CD4-positive, alpha-beta T cell treated with Interferon gamma for 1 hour (primary cell): ENCODE measurements at regions not wholly inside any gene's neighbourhood (a gene's known extent, or its start where the extent isn't known, plus 50 kb on each side); places are given as distances from the start of the nearest gene placed in this dataset.
"Not testable (repeated sequence)": the region's sequence is repeated elsewhere in the genome, so short reads cannot be mapped to it uniquely, and the experiment has no call there.

Experiments used
- DNase-seq: peaks from one replicate; pipeline ENCODE4 v3.0.0-alpha.2; 2020

DNA sequence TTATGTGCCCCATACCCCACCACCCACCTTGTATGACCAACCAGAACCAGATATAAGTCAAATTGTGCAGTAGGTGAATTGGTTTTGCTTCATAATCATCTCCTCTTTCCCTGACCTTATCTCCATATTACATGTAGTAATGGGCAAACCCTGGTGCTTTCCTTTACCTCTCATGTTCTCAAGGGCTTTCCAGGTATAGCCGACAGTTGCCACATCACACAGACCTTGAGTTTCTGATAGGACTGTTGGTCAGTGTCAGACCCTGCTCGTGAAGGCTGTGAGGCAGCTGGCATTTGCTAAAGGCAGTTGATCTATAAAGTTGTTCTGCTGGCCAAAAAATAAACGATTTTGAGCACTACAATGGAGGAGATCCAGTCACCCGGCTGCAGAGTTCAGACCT, 145.9 kb downstream of the ALX1 start:
- no peak for DNase-seq

DNA sequence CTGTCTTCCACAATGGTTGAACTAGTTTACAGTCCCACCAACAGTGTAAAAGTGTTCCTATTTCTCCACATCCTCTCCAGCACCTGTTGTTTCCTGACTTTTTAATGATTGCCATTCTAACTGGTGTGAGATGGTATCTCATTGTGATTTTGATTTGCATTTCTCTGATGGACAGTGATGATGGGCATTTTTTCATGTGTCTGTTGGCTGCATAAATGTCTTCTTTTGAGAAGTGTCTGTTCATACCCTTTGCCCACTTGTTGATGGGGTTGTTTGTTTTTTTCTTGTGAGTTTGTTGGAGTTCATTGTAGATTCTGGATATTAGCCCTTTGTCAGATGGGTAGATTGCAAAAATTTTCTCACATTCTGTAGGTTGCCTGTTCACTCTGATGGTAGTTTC, 153.1 kb downstream of the ALX1 start:
- not testable (repeated sequence) for DNase-seq

DNA sequence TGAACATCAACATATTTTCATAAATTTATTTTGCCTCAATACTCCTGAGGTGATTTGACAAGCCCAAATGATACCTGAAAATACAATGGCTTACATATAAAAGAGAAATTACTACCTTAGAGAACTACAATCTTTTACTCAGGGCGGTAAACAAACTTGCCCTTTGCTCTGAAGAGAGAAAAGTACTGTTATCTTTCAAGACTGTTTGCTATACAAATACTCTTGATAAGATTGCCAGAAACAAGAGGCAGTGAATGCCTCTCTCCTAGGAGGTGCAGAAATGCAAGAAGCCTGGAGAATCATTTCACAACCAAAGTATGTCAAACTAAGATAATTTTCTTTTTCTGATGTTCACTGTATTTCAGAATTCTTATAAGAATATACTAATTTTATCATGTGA, 160.3 kb downstream of the ALX1 start:
- no peak for DNase-seq

- DNase-seq = no peak
Measured at GRCh38 chr12:85441025-85441424, 161.0 kb downstream of the ALX1 start.

DNA sequence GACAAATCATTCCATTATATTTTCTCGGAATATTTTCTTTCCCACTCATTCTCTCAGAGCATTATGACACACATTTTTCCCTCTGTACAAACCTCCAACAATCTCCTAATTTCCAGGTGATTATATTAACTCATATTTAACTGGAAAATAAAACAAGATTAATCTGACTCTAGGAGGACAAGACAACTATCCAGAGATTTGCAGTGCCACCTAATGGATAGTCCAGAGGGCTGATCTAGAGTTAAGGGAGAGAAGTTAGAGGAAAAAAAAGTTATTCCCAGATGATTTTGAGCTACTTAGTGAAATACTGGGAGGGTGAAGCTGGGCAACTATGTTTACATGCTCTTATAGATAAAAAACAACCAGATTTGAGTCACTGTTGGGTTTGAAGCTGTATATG, 161.7 kb downstream of the ALX1 start:
- no peak for DNase-seq

DNA sequence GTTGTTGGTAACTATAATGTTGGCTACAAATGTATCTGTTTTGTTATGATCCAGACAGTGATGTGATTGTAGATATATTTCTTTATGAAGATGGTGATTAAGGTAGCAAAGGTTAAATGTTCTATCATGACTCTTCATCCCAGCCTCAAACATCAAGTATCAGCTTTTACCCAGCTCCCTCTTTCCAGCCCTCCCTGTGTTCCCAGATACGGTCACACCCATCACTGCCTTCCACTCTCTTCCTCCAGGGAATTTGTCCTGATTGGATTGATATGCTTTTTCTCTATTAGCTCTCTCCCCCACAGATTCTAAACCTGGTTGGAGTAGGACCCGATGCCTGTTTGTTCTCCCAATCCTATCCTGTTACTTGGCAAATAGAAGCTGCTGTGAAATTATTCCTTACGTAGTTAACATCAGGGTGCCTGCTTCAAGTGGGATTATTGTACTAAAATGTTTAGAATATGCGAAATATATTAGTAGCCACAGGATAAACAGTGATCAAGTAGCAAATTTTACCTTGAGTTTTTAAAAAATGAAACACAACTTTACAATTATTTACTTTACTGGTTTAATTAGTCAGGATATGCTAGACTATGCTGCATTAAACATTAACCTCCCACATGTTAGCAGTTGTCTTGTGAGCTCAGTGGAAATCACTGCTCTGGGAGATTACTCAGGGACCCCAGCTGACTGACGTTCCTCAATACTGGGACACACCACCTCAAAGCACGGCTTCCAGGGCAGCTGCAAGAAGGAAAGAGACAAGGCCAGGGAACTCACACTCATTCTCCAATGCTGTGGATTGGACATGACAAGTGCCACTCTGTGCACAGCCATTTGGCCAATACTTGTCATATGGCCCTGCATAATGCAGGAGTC, 165.3 kb downstream of the ALX1 start:
- no peak for DNase-seq

DNA sequence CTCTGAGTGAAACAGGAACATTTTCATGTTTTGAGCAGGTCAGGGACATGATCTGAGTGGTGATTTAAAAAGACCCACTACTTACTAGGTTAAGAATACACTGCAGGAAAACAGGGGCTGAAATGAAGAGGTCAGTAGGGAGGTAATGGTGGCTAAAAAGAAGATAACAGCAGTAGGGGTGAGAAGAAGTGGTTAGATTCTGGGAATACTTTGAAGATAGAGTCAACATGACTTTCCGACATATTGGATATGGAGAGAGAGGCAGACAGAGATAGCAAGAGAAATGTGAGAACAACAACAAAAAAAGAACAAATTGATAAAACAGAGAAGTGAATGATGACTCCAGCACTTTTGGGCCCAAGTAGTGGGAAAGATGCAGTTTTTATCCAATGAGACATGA, 168.0 kb downstream of the ALX1 start:
- DNase-seq = no peak

GRCh38 chr12:85448548-85449139, 168.6 kb downstream of the ALX1 start:
- DNase-seq = no peak

- DNase-seq = no peak
Measured at GRCh38 chr12:85457016-85457415, 177.0 kb downstream of the ALX1 start.

GRCh38 chr12:85461127-85461526, 181.1 kb downstream of the ALX1 start:
- DNase-seq = no peak

DNA sequence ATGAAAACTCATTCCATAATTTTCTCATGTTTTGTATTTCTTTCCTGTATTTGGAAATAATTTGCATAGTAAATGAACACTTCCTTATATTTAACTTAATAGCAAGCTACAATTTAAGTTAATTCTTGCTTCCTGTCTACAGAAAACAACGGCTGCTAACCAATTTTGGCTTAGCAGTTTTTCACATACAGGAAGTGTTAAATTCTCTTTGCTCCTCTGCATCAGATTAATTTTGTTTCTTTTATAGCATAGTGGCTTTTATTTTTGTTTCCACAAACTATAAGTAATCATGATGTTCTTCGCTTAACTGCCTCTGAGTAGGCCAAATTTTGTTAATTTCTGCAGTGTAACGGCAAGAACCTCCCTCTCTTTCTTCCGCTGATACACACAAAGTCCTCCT, 182.9 kb downstream of the ALX1 start:
- DNase-seq = no peak

- DNase-seq = no peak
Measured at GRCh38 chr12:85466890-85467289, 186.9 kb downstream of the ALX1 start.

DNA sequence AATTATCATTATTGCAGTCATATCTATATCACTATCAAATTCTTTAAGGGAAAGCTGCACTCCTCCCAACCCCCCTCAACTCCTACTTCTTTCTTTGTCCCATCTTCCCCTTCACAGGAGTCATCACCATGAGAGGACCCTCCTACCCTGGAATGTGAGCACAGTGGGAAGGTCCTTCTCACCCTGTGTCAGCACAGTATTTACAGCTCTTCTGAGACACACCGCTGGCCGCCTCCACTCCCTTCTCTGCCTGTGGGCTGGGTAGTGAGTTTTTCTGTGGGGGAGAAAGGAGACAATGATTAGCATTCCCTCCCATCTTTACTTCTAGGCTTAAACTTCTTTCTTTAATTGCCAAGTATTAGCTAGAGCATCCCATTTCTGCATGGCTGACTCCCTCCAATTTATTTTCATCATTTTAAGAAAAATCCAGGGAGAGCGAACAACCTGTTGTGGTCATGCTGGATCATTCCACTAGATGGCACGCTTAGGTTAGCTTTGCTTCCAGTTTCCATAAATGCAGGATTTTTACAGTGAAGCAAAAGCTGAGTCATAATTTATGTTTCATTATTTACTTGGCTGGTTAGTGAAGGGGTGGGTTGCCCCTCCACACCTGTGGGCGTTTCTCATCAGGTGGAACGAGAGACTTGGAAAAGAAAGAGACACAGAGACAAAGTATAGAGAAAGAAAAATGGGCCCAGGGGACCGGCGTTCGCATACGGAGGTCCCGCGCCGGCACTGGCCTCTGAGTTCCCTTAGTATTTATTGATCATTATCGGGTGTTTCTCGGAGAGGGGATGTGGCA, 188.5 kb downstream of the ALX1 start:
- no peak for DNase-seq

DNA sequence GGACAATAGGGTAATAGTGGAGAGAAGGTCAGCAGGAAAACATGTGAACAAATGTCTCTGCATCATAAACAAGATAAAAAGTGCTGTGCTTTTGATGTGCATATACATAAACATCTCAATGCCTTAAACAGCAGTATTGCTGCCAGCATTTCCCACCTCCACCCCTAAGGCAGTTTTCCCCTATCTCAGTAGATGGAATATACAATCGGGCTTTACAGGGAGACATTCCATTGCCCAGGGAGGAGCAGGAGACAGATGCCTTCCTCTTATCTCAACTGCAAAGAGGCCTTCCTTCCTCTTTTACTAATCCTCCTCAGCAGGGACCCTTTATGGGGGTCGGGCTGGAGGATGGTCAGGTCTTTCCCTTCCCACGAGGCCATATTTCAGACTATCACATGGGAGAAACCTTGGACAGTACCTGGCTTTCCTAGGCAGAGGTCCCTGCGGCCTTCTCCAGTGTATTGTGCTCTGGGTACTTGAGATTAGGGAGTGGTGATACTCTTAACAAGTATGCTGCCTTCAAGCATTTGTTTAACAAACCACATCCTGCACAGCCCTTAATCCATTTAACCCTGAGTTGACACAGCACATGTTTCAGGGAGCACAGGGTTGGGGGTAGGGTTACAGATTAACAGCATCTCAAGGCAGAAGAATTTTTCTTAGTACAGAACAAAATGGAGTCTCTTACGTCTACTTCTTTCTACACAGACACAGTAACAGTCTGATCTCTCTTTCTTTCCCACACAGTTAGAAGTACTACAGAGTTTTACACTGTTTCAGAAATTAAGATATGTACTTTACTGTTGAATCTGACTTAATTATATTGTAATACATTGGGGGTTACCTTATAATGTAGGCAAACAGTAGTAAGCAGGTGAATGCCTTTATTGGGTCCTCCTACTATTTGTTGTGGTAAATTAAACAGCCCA, 189.4 kb downstream of the ALX1 start:
- not testable (repeated sequence) for DNase-seq

DNA sequence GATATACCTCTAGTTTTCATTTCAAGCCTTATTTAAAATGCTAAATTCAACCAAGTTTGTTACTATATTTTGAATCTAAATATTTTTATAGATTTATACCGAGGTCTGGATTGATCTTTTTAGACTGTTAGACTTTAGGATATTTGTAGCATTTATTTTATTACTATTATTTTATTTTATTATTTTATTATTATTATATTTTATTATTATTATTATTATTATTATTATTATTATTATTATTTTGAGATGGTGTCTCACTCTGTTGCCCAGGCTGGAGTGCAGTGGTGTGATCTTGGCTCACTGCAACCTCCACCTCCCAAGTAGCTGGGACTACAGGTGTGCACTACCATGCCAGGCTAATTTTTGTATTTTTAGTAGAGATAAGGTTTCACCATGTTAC, 195.3 kb downstream of the ALX1 start:
- DNase-seq = not testable (repeated sequence)

- DNase-seq = no peak
Measured at GRCh38 chr12:85476756-85477155, 196.7 kb downstream of the ALX1 start.

DNA sequence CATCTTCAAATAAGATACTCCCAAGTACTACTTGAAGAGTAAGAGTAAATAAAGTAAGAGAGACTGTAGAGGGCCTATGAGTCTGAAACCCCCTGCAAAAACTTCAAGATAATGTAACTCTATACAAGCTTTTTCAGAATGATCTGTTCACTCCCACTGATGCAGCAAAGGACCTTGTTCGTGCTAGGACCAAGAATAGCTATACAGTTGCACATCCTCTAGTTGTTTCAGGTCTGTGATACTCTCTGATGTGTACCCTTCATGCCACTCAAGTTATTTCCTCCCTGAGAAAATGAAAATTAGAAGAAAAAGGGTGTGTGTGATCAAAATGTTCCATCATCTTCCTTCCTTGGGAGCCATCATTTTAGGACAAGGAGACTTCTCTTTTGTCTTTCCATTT, 204.4 kb downstream of the ALX1 start:
- DNase-seq = no peak

DNA sequence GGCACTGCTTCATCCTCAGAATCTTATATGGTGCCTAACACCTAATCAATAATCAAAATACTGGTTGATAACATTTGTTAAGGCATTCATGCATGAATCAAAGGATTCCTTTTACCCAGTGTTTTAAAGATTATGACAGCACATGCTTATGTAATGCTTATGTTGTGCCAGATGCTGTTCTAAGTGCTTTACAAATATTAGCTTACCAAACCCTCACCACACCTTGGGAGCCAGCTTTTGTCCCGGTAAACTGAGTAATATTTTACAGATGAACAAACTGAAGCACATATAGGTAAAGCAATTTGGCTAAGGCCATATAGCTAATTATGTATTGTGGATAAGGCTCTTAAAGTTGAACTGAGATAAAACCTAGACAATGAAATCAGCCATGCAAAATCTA, 209.2 kb downstream of the ALX1 start:
- no peak for DNase-seq

DNA sequence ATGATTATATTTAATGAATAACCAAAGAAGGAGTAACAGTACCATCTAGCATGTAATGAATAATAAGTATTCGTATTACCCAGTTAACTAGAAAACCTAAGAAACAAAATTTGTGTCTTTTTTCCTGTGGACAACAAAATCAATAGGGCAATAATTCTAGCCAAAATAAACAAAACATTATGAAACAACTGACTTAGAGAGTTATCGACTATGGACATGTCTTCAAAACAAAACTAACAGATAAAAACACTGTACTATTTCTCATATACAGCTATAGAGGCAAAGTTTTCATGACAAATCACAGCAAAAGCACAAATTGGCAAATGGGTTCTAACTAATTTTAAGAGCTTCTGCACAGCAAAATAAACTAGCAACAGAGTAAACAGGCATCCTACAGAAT, 224.1 kb downstream of the ALX1 start:
- DNase-seq = no peak

- DNase-seq = no peak
Measured at GRCh38 chr12:85504624-85505023, 224.6 kb downstream of the ALX1 start.

- no peak for DNase-seq
Measured at GRCh38 chr12:85507456-85507855, 227.4 kb downstream of the ALX1 start.

DNA sequence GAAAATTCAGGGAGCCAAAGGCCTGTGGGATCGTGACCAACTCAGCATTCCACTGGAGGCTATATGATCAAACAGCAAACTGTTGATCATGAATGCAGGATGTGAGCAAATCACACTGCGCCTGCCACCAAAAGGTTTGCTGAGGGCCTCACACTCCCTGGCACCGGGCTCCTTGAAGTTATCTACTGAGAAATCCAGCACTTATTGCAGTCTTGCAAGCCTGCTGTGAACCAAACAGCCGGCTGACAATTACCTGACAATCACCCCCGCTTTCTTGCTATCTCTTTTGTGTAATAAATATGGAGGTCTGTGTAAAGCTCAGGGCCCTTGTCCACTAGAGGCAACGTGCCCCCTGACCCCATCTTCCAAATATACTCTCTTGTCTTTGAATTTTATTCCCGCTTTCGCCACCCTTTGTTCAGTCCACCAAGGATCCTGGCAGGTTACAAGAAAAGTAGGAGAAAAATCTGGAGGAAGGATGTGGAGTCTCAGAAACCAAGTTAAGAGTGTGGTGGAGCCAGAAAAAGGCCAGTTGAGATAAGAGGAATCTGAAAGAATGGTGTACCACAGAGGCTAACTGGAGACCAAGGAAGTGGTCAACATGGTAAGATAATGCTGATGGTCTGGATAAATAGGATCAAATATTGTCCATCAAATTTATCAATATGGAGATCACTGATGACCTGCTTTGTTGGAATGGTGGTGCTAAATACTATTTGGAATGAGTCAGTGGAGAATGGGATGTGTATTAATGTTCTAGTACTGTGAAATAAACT, 229.2 kb downstream of the ALX1 start:
- no peak for DNase-seq
